Activated CD4-positive, alpha-beta T cell treated with anti-CD3 and anti-CD28 coated beads, Interleukin-2, amount 10 ng/mL, durations not matched to agents 24 days and 14 days (primary cell): ENCODE measurements at regions not wholly inside any gene's neighbourhood (a gene's known extent, or its start where the extent isn't known, plus 50 kb on each side); places are given as distances from the start of the nearest gene placed in this dataset.
"Not testable (repeated sequence)": the region's sequence is repeated elsewhere in the genome, so short reads cannot be mapped to it uniquely, and the experiment has no call there.

Source experiments
- DNase-seq: peaks from one replicate; pipeline ENCODE4 v3.0.0; 2022
- H3K27ac Mint-ChIP-seq: one replicate; pipeline ENCODE4 v1.8.0; 2022; ENCODE audit warnings: mild to moderate bottlenecking, mixed read lengths
- H3K27me3 Mint-ChIP-seq: one replicate; pipeline ENCODE4 v1.8.0; 2022; ENCODE audit warnings: mixed read lengths
- H3K36me3 Mint-ChIP-seq: one replicate; pipeline ENCODE4 v1.8.0; 2022; ENCODE audit warnings: low read depth, mild to moderate bottlenecking, mixed read lengths
- H3K4me1 Mint-ChIP-seq: one replicate; pipeline ENCODE4 v1.8.0; 2021; ENCODE audit warnings: mixed read lengths
- H3K4me3 Mint-ChIP-seq: one replicate; pipeline ENCODE4 v1.8.0; 2022; ENCODE audit warnings: mild to moderate bottlenecking, moderate library complexity, mixed read lengths
- H3K9me3 Mint-ChIP-seq: one replicate; pipeline ENCODE4 v1.8.0; 2021; ENCODE audit warnings: mixed read lengths
- intact Hi-C: fragments of 100-400 bp; cut with micrococcal nuclease; formaldehyde crosslinking; loops from one replicate; pipeline ENCODE4 v1.15.1; 2023

GRCh38 chr4:132316738-132317137 lies 832.4 kb upstream of the PCDH10 start:
- Mint-ChIP-seq H3K27me3 (no peaks in the 10 kb centered on the region), H3K4me1 (no peaks in the 10 kb centered on the region), H3K4me3 (no peak overlapping the region), H3K9me3 (no peaks in the 10 kb centered on the region), H3K36me3 (no peaks in the 10 kb centered on the region), H3K27ac (no peak overlapping the region)
- no peak for DNase-seq
- intact Hi-C loops, result no loop called here

GRCh38 chr4:132317923-132318322 lies 831.2 kb upstream of the PCDH10 start:
- Mint-ChIP-seq H3K27ac (no peak overlapping the region), H3K4me1 (no peaks in the 10 kb centered on the region), H3K36me3 (no peaks in the 10 kb centered on the region), H3K9me3 (no peaks in the 10 kb centered on the region), H3K4me3 (no peak overlapping the region), H3K27me3 (no peaks in the 10 kb centered on the region)
- intact Hi-C loops, result no loop called here
- DNase-seq, result no peak

- Mint-ChIP-seq H3K4me1 (no peaks in the 10 kb centered on the region), H3K36me3 (no peaks in the 10 kb centered on the region), H3K9me3 (no peaks in the 10 kb centered on the region), H3K4me3 (no peak overlapping the region), H3K27ac (no peak overlapping the region), H3K27me3 (no peaks in the 10 kb centered on the region)
- DNase-seq, result no peak
- intact Hi-C loops, result no loop called here
Measured at GRCh38 chr4:132328761-132329160, 820.3 kb upstream of the PCDH10 start.

- Mint-ChIP-seq H3K9me3 (no peaks in the 10 kb centered on the region), H3K27ac (no peak overlapping the region), H3K36me3 (no peaks in the 10 kb centered on the region), H3K27me3 (no peaks in the 10 kb centered on the region), H3K4me3 (no peak overlapping the region), H3K4me1 (no peaks in the 10 kb centered on the region)
- no peak for DNase-seq
- intact Hi-C loops, result no loop called here
Measured at GRCh38 chr4:132330994-132331393, 818.1 kb upstream of the PCDH10 start.

GRCh38 chr4:132332932-132333723 lies 816.0 kb upstream of the PCDH10 start:
- DNase-seq, result no peak
- no peak overlapping the region for H3K4me3 Mint-ChIP-seq
- no peaks in the 10 kb centered on the region for H3K4me1 Mint-ChIP-seq
- no peaks in the 10 kb centered on the region for H3K36me3 Mint-ChIP-seq
- intact Hi-C loops, result no loop called here
- H3K27me3 Mint-ChIP-seq, result no peaks in the 10 kb centered on the region
- no peak overlapping the region for H3K27ac Mint-ChIP-seq
- no peaks in the 10 kb centered on the region for H3K9me3 Mint-ChIP-seq

- H3K36me3 Mint-ChIP-seq, result no peaks in the 10 kb centered on the region
- intact Hi-C loops, result no loop called here
- H3K4me1 Mint-ChIP-seq, result no peaks in the 10 kb centered on the region
- no peaks in the 10 kb centered on the region for H3K9me3 Mint-ChIP-seq
- DNase-seq, result no peak
- no peak overlapping the region for H3K4me3 Mint-ChIP-seq
- no peaks in the 10 kb centered on the region for H3K27me3 Mint-ChIP-seq
- no peak overlapping the region for H3K27ac Mint-ChIP-seq
Measured at GRCh38 chr4:132333724-132334047, 815.4 kb upstream of the PCDH10 start.

GRCh38 chr4:132334081-132334480 lies 815.0 kb upstream of the PCDH10 start:
- H3K27ac Mint-ChIP-seq, result no peak overlapping the region
- H3K27me3 Mint-ChIP-seq, result no peaks in the 10 kb centered on the region
- no peaks in the 10 kb centered on the region for H3K9me3 Mint-ChIP-seq
- H3K4me3 Mint-ChIP-seq, result no peak overlapping the region
- H3K36me3 Mint-ChIP-seq, result no peaks in the 10 kb centered on the region
- no peak for DNase-seq
- intact Hi-C loops, result no loop called here
- no peaks in the 10 kb centered on the region for H3K4me1 Mint-ChIP-seq

GRCh38 chr4:132344924-132345828 lies 803.9 kb upstream of the PCDH10 start:
- Mint-ChIP-seq H3K9me3 (peaks cover 4% of the 10 kb centered on the region), H3K4me1 (no peaks in the 10 kb centered on the region), H3K27ac (no peak overlapping the region), H3K36me3 (no peaks in the 10 kb centered on the region), H3K4me3 (no peak overlapping the region), H3K27me3 (no peaks in the 10 kb centered on the region)
- intact Hi-C loops, result no loop called here
- no peak for DNase-seq

GRCh38 chr4:132346016-132346415 lies 803.1 kb upstream of the PCDH10 start:
- H3K4me3 Mint-ChIP-seq, result no peak overlapping the region
- DNase-seq, result no peak
- H3K9me3 Mint-ChIP-seq, result peaks cover 4% of the 10 kb centered on the region
- no peaks in the 10 kb centered on the region for H3K36me3 Mint-ChIP-seq
- H3K27me3 Mint-ChIP-seq, result no peaks in the 10 kb centered on the region
- H3K27ac Mint-ChIP-seq, result no peak overlapping the region
- no peaks in the 10 kb centered on the region for H3K4me1 Mint-ChIP-seq
- intact Hi-C loops, result no loop called here

GRCh38 chr4:132351606-132352005 lies 797.5 kb upstream of the PCDH10 start:
- H3K4me1 Mint-ChIP-seq, H3K27me3 Mint-ChIP-seq, DNase-seq, H3K9me3 Mint-ChIP-seq, H3K36me3 Mint-ChIP-seq, H3K27ac Mint-ChIP-seq, H3K4me3 Mint-ChIP-seq, intact Hi-C loops: not testable (repeated sequence)

- H3K27me3 Mint-ChIP-seq, result no peaks in the 10 kb centered on the region
- H3K4me3 Mint-ChIP-seq, result no peak overlapping the region
- DNase-seq, result no peak
- no peak overlapping the region for H3K27ac Mint-ChIP-seq
- intact Hi-C loops, result no loop called here
- no peaks in the 10 kb centered on the region for H3K36me3 Mint-ChIP-seq
- no peaks in the 10 kb centered on the region for H3K9me3 Mint-ChIP-seq
- no peaks in the 10 kb centered on the region for H3K4me1 Mint-ChIP-seq
Measured at GRCh38 chr4:132382243-132382642, 766.9 kb upstream of the PCDH10 start.

GRCh38 chr4:132383571-132384199 lies 765.4 kb upstream of the PCDH10 start:
- Mint-ChIP-seq H3K27me3 (no peaks in the 10 kb centered on the region), H3K4me3 (no peak overlapping the region), H3K27ac (no peak overlapping the region), H3K36me3 (no peaks in the 10 kb centered on the region), H3K4me1 (no peaks in the 10 kb centered on the region), H3K9me3 (no peaks in the 10 kb centered on the region)
- intact Hi-C loops, result no loop called here
- DNase-seq, result no peak

GRCh38 chr4:132384709-132385108 lies 764.4 kb upstream of the PCDH10 start:
- Mint-ChIP-seq H3K9me3 (no peaks in the 10 kb centered on the region), H3K4me3 (no peak overlapping the region), H3K4me1 (no peaks in the 10 kb centered on the region), H3K27ac (no peak overlapping the region), H3K36me3 (no peaks in the 10 kb centered on the region), H3K27me3 (no peaks in the 10 kb centered on the region)
- no peak for DNase-seq
- intact Hi-C loops, result no loop called here

GRCh38 chr4:132386130-132386529 lies 763.0 kb upstream of the PCDH10 start:
- intact Hi-C loops, result no loop called here
- DNase-seq, result no peak
- no peaks in the 10 kb centered on the region for H3K27me3 Mint-ChIP-seq
- no peaks in the 10 kb centered on the region for H3K9me3 Mint-ChIP-seq
- H3K4me3 Mint-ChIP-seq, result no peak overlapping the region
- H3K36me3 Mint-ChIP-seq, result no peaks in the 10 kb centered on the region
- no peaks in the 10 kb centered on the region for H3K4me1 Mint-ChIP-seq
- no peak overlapping the region for H3K27ac Mint-ChIP-seq
